ENCODE measurements at regions not wholly inside any gene's neighbourhood (a gene's known extent, or its start where the extent isn't known, plus 50 kb on each side); places are given as distances from the start of the nearest gene placed in this dataset.

DNA sequence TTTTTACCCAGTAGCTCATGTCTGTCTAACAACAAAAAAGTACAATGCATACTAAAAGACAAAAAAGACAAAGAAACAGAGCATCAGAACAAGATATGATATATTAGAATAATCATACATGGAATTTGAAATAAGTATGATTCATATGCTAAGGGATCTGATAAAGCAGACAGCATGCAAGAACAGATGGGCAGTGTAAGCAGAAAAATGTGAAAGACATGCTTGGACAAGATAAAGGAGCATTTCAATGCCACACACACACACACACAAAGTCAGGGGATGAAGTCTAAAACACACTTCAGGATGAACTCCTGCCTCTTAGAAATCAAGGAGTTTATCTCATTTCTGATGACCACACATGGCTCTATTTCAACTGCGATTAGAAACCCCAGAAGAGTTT is 649.6 kb upstream of the NDST4 start (continued):
- TF ChIP-seq, protein P1, sequence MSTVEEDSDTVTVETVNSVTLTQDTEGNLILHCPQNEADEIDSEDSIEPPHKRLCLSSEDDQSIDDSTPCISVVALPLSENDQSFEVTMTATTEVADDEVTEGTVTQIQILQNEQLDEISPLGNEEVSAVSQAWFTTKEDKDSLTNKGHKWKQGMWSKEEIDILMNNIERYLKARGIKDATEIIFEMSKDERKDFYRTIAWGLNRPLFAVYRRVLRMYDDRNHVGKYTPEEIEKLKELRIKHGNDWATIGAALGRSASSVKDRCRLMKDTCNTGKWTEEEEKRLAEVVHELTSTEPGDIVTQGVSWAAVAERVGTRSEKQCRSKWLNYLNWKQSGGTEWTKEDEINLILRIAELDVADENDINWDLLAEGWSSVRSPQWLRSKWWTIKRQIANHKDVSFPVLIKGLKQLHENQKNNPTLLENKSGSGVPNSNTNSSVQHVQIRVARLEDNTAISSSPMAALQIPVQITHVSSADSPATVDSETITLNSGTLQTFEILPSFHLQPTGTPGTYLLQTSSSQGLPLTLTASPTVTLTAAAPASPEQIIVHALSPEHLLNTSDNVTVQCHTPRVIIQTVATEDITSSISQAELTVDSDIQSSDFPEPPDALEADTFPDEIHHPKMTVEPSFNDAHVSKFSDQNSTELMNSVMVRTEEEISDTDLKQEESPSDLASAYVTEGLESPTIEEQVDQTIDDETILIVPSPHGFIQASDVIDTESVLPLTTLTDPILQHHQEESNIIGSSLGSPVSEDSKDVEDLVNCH (CRISPR knock-in tag; IDR thresholded peaks at IDR 0.05) = no peak
- TF ChIP-seq ZFP36 (IDR thresholded peaks at IDR 0.05; ENCODE audit: borderline replicate concordance, low read depth, low read length, partially characterized antibody) (no peak), DR1 (CRISPR knock-in tag; IDR thresholded peaks at IDR 0.05) (no peak), ZNF737 (CRISPR knock-in tag; IDR thresholded peaks at IDR 0.05; ENCODE audit: borderline replicate concordance) (no peak), EZH2 (conservative IDR thresholded peaks at IDR 0.05; ENCODE audit: low read depth, low read length) (no peak), MIXL1 (CRISPR knock-in tag; IDR thresholded peaks at IDR 0.05) (no peak)
- TF ChIP-seq, protein P2, sequence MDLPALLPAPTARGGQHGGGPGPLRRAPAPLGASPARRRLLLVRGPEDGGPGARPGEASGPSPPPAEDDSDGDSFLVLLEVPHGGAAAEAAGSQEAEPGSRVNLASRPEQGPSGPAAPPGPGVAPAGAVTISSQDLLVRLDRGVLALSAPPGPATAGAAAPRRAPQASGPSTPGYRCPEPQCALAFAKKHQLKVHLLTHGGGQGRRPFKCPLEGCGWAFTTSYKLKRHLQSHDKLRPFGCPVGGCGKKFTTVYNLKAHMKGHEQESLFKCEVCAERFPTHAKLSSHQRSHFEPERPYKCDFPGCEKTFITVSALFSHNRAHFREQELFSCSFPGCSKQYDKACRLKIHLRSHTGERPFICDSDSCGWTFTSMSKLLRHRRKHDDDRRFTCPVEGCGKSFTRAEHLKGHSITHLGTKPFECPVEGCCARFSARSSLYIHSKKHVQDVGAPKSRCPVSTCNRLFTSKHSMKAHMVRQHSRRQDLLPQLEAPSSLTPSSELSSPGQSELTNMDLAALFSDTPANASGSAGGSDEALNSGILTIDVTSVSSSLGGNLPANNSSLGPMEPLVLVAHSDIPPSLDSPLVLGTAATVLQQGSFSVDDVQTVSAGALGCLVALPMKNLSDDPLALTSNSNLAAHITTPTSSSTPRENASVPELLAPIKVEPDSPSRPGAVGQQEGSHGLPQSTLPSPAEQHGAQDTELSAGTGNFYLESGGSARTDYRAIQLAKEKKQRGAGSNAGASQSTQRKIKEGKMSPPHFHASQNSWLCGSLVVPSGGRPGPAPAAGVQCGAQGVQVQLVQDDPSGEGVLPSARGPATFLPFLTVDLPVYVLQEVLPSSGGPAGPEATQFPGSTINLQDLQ (CRISPR knock-in tag; IDR thresholded peaks at IDR 0.05) = no peak

DNA sequence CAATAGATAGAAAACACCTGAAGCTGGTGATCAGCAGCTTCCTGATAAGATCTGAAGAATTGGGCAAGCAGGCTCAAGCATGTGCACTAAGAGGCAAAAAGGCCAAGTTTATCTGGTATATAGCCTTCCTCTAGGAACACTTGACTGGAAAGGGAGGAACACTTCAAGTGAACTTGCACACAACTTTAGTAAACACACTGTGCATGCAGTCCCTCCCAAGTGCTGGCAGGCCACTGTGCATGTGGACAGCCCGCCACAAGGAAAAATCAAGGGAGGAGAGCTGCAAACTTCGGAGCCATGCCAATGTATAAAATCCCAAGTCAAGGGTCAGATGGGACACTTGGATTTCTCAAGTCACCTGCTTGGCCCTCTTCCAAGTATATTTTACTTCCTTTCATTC is 645.8 kb upstream of the NDST4 start:
- Histone ChIP-seq H3K9me3 (ENCODE audit: low read length) (no peaks in the 10 kb centered on the region), H3K27me3 (ENCODE audit: control insufficient read depth in 1 of 2, insufficient read depth in 2 of 2, low read length in 2 of 2) (no peaks in the 10 kb centered on the region), H2AFZ (ENCODE audit: low read length) (no peak overlapping the region), H3K9ac (ENCODE audit: insufficient read depth, low read depth, low read length) (no peak overlapping the region), H3K4me1 (ENCODE audit: insufficient read depth, low read length) (no peaks in the 10 kb centered on the region), H3K4me3 (replicated peaks in 1 of 3; ENCODE audit: insufficient read depth in 1 of 3, low read depth in 2 of 3, low read length in 3 of 3) (no peak overlapping the region), H4K20me1 (ENCODE audit: insufficient read depth, low read length) (no peaks in the 10 kb centered on the region), H3K79me2 (ENCODE audit: insufficient read depth, low read length) (no peaks in the 10 kb centered on the region), H3K27ac (ENCODE audit: extremely low read length, insufficient read depth, low read length) (no peak overlapping the region), H3K36me3 (replicated peaks in 1 of 2; ENCODE audit: control insufficient read depth in 1 of 2, insufficient read depth in 2 of 2, low read length in 2 of 2) (no peaks in the 10 kb centered on the region), H3K4me2 (ENCODE audit: low read depth, low read length) (no peak overlapping the region)
- in situ Hi-C loops (cut with HindIII; ENCODE audit: extremely low pct_ligation_motif_present, low pct_unique_long_range_greater_than_20kb) = no loop called here
- ChIA-PET POLR2A (no interaction called here), CTCF (ENCODE audit: low intra/inter-chr PET ratio, low total read pairs) (no interaction called here)
- BruUV-seq (replicated peaks) = no TSS peak
- WGBS (ENCODE audit: low lambda C conversion rate) = no CpG with 5 or more reads among the region's 2 CpGs
- ATAC-seq (no peak), FAIRE-seq (no peak), DNase-seq (ENCODE audit: low spot score) (no peak)
- TF ChIP-seq GZF1 (CRISPR knock-in tag; IDR thresholded peaks at IDR 0.05) (no peak), ZNF775 (CRISPR knock-in tag; IDR thresholded peaks at IDR 0.05; ENCODE audit: borderline replicate concordance) (no peak), ZNF7 (CRISPR knock-in tag; IDR thresholded peaks at IDR 0.05) (no peak), FOSL1 (CRISPR knock-in tag; IDR thresholded peaks at IDR 0.05; ENCODE audit: borderline replicate concordance) (no peak), ELF3 (CRISPR knock-in tag; IDR thresholded peaks at IDR 0.05) (no peak), NKX3-1 (CRISPR knock-in tag; IDR thresholded peaks at IDR 0.05) (no peak), EZH2 (conservative IDR thresholded peaks at IDR 0.05; ENCODE audit: low read depth, low read length) (no peak)
- TF ChIP-seq, protein P3, sequence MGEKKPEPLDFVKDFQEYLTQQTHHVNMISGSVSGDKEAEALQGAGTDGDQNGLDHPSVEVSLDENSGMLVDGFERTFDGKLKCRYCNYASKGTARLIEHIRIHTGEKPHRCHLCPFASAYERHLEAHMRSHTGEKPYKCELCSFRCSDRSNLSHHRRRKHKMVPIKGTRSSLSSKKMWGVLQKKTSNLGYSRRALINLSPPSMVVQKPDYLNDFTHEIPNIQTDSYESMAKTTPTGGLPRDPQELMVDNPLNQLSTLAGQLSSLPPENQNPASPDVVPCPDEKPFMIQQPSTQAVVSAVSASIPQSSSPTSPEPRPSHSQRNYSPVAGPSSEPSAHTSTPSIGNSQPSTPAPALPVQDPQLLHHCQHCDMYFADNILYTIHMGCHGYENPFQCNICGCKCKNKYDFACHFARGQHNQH (CRISPR knock-in tag; IDR thresholded peaks at IDR 0.05) = no peak
- intact Hi-C loops (cut with micrococcal nuclease; ENCODE audit: unreplicated experiment) = no loop called here

All from HepG2 (cell line).